CD8-positive, alpha-beta memory T cell (primary cell): ENCODE measurements at regions not wholly inside any gene's neighbourhood (a gene's known extent, or its start where the extent isn't known, plus 50 kb on each side); places are given as distances from the start of the nearest gene placed in this dataset.

Experiments used
- CTCF ChIA-PET: fragments of 350-600 bp; sonication (Branson Sonifier 250); formaldehyde crosslinking; loops from one replicate; lab custom pipeline; 2021; ENCODE audit warnings: antibody characterized with exemption; lab: Charles Lee
- POLR2A ChIA-PET: fragments of 350-600 bp; sonication (Branson Sonifier 250); formaldehyde crosslinking; loops from one replicate; lab custom pipeline; 2021; ENCODE audit warnings: antibody characterized with exemption; lab: Charles Lee
- DNase-seq, 5 donors: peaks; one replicate each; pipeline versions ENCODE4 v3.0.0 to v3.0.0-alpha.2; 2020 to 2022; ENCODE audit warnings: mixed read lengths in 1 of 5
- H3K27ac ChIP-seq: one replicate; pipeline ENCODE4 v1.7.0; 2013; ENCODE audit warnings: low read depth, mild to moderate bottlenecking, low read length, moderate library complexity
- H3K27me3 ChIP-seq: 2 replicates; pipeline ENCODE4 v1.7.0; 2013; ENCODE audit warnings: low read length, mild to moderate bottlenecking; ENCODE audit not compliant: insufficient read depth, poor library complexity, severe bottlenecking
- H3K36me3 ChIP-seq: 2 replicates; pipeline ENCODE4 v1.7.0; 2013; ENCODE audit warnings: mild to moderate bottlenecking, low read length, moderate library complexity; ENCODE audit not compliant: insufficient read depth
- H3K4me1 ChIP-seq: 2 replicates; pipeline ENCODE4 v1.7.0; 2013; ENCODE audit warnings: mild to moderate bottlenecking, low read length, moderate library complexity; ENCODE audit not compliant: insufficient read depth
- H3K4me3 ChIP-seq: 2 replicates; pipeline ENCODE4 v1.7.0; 2013; ENCODE audit warnings: mild to moderate bottlenecking, low read length
- H3K9me3 ChIP-seq: 2 replicates; pipeline ENCODE4 v1.7.0; 2013; ENCODE audit warnings: mild to moderate bottlenecking, low read length
- H3K27ac Mint-ChIP-seq, 8 donors: one replicate each; pipeline ENCODE4 v1.8.0; 2020 to 2021; ENCODE audit warnings: mixed read lengths in 8 of 8, mild to moderate bottlenecking in 6 of 8, inconsistent platforms in 3 of 8, moderate library complexity in 3 of 8
- H3K27me3 Mint-ChIP-seq, 2 donors: one replicate each; pipeline ENCODE4 v1.8.0; 2020 to 2021; ENCODE audit warnings: mixed read lengths in 2 of 2, mild to moderate bottlenecking in 1 of 2, moderate library complexity in 1 of 2
- H3K36me3 Mint-ChIP-seq, 3 donors: one replicate each; pipeline ENCODE4 v1.8.0; 2020 to 2021; ENCODE audit warnings: mixed read lengths in 3 of 3, inconsistent platforms in 1 of 3, mild to moderate bottlenecking in 1 of 3
- H3K4me1 Mint-ChIP-seq, 3 donors: one replicate each; pipeline ENCODE4 v1.8.0; 2020 to 2021; ENCODE audit warnings: mixed read lengths in 3 of 3, inconsistent platforms in 1 of 3, mild to moderate bottlenecking in 1 of 3
- H3K4me3 Mint-ChIP-seq, 7 donors: one replicate each; pipeline ENCODE4 v1.8.0; 2020 to 2021; ENCODE audit warnings: mixed read lengths in 7 of 7, mild to moderate bottlenecking in 6 of 7, moderate library complexity in 4 of 7, inconsistent platforms in 2 of 7
- H3K9me3 Mint-ChIP-seq, 5 donors: one replicate each; pipeline ENCODE4 v1.8.0; 2020 to 2022; ENCODE audit warnings: mixed read lengths in 5 of 5, mild to moderate bottlenecking in 3 of 5, moderate library complexity in 2 of 5, inconsistent platforms in 1 of 5

DNA sequence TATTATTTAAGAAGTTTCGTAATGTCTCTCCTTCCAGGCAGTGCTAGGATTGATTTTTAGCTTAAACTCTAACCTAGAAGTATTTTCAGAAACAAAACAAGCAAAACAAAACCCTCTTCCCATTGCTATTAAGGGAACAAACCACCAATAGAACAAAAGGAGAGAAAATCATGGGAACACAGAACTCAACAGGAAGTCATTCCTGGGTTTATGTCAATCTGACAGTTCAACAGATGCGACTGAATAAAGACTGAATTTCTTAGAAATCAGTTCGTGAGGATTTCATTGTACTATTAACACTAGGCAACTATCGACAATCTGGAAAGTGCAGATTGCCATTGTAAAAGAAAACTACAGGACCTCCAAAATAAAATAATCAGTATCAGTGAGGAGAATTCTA, 229.1 kb upstream of the SMIM31 start:
- Mint-ChIP-seq H3K27me3 (no peaks in the 10 kb centered on the region), H3K36me3 (no peaks in the 10 kb centered on the region), H3K27ac (no peak overlapping the region), H3K4me3 (no peak overlapping the region), H3K9me3 (peaks cover 0 to 4% (median 2%) of the 10 kb centered on the region in 5 donors), H3K4me1 (no peaks in the 10 kb centered on the region)
- Histone ChIP-seq H3K27ac (no peak overlapping the region), H3K9me3 (no peaks in the 10 kb centered on the region), H3K4me3 (no peak overlapping the region), H3K27me3 (no peaks in the 10 kb centered on the region), H3K4me1 (no peaks in the 10 kb centered on the region), H3K36me3 (no peaks in the 10 kb centered on the region)
- ChIA-PET POLR2A (no interaction called here), CTCF (no interaction called here)
- DNase-seq = no peak

DNA sequence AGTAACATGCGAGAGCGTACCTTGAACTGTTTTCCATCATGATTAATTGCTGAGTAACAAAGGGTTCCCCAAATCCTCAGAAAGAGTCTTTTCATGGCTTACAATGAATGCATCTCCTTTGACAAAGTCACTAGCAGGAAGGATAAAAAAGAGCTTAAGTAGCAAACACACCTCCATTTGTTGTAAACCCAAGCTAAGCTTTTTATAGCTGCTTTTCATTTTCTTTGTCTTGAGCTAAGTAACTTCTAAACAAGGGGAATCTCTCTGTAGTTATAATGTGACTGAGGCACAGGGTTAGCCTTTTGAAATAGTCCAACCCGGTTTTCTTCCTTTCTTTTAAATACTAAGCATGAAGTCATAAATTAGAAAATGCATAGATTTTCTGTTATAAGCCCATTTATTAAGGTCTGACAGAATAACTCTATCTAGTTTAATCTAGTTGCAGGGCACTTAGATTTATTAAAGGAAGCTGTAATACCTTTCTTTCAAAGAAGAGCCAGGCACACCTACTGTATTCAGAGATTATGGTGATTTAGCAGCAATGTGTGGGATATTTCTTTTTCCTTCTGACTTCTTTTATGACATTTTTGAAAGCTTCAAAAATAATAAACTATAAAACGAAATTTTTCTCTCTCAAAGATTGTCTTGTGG, 226.9 kb upstream of the SMIM31 start:
- no peaks in the 10 kb centered on the region for H3K9me3 ChIP-seq
- no peak overlapping the region for H3K27ac ChIP-seq
- no peak for DNase-seq
- peaks cover 0 to 11% (median 2%) of the 10 kb centered on the region in 5 donors for H3K9me3 Mint-ChIP-seq
- no peaks in the 10 kb centered on the region for H3K36me3 ChIP-seq
- no peak overlapping the region for H3K4me3 ChIP-seq
- H3K27ac Mint-ChIP-seq = no peak overlapping the region
- H3K4me1 Mint-ChIP-seq = no peaks in the 10 kb centered on the region
- no peaks in the 10 kb centered on the region for H3K36me3 Mint-ChIP-seq
- no peak overlapping the region for H3K4me3 Mint-ChIP-seq
- no peaks in the 10 kb centered on the region for H3K27me3 ChIP-seq
- CTCF ChIA-PET = no interaction called here
- H3K27me3 Mint-ChIP-seq = no peaks in the 10 kb centered on the region
- H3K4me1 ChIP-seq = no peaks in the 10 kb centered on the region
- POLR2A ChIA-PET = no interaction called here

DNA sequence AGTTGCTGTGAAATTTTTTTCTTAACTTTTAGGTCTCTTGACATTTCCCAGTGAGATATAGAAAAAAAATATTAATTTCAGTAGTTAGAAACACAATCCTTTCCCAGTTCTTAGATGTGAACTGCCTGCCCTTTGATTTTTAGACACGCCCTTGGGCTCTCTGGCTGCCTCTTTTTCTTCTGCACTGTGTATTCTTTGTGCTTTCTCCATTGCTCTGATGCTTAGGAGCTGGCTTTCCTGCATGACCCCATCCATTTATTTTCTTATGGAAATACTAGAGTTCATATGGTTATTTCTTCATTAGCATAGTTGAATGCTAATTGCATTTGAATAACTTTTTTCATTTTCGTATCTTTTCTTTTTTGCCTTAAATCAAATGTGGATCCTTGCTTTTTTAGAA, 224.9 kb upstream of the SMIM31 start:
- Histone ChIP-seq H3K4me1 (no peaks in the 10 kb centered on the region), H3K9me3 (no peaks in the 10 kb centered on the region), H3K27ac (no peak overlapping the region), H3K4me3 (no peak overlapping the region), H3K27me3 (no peaks in the 10 kb centered on the region), H3K36me3 (no peaks in the 10 kb centered on the region)
- no peak for DNase-seq
- ChIA-PET CTCF (no interaction called here), POLR2A (no interaction called here)
- Mint-ChIP-seq H3K9me3 (peaks cover 0 to 11% (median 2%) of the 10 kb centered on the region in 5 donors), H3K27ac (no peak overlapping the region), H3K36me3 (no peaks in the 10 kb centered on the region), H3K27me3 (no peaks in the 10 kb centered on the region), H3K4me3 (no peak overlapping the region), H3K4me1 (no peaks in the 10 kb centered on the region)

DNA sequence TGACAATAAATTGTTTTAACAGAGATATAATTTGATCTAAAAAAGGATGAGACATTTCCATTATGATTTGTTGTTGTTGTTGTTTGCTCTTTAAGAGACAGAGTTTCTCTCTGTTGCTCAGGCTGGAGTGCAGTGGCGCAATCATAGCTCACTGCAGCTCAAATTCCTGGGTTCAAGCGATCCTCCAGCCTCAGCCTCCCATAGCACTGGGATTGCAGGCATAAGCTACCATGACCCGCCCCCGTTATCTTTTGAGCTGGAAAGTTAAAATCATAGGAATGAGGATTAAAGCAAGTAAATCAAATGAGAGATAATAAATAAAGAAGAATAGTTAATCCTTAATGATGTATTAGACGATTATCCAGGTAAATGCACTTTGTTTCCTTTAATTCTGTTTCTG, 224.4 kb upstream of the SMIM31 start:
- H3K27me3 ChIP-seq = no peaks in the 10 kb centered on the region
- Mint-ChIP-seq H3K36me3 (no peaks in the 10 kb centered on the region), H3K4me1 (no peaks in the 10 kb centered on the region), H3K27ac (no peak overlapping the region), H3K27me3 (no peaks in the 10 kb centered on the region), H3K4me3 (no peak overlapping the region), H3K9me3 (peaks cover 0 to 8% (median 2%) of the 10 kb centered on the region in 5 donors)
- H3K9me3 ChIP-seq = no peaks in the 10 kb centered on the region
- ChIA-PET CTCF (no interaction called here), POLR2A (no interaction called here)
- H3K4me3 ChIP-seq = no peak overlapping the region
- no peak for DNase-seq
- no peaks in the 10 kb centered on the region for H3K36me3 ChIP-seq
- H3K4me1 ChIP-seq = no peaks in the 10 kb centered on the region
- no peak overlapping the region for H3K27ac ChIP-seq

DNA sequence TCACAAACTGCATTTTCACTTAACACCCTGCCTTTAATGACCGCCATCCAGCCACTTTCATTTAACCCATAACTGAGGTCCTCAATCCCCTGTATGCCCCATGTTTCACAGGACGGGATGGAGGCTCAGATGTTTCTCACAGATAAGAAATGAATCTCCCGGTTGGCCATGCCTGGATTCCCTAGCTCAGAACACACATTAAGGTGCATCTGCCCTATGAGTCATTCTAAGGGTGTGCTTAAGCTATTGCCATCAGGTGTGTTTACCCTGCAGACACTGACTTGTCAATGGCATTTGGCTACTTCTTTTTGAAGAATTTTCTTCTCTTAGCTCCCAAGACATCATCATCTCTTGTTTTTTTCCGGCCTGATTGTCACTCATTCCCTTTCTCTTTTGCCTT, 222.6 kb upstream of the SMIM31 start:
- Histone ChIP-seq H3K9me3 (no peaks in the 10 kb centered on the region), H3K4me1 (no peaks in the 10 kb centered on the region), H3K27ac (no peak overlapping the region), H3K36me3 (no peaks in the 10 kb centered on the region), H3K4me3 (no peak overlapping the region), H3K27me3 (no peaks in the 10 kb centered on the region)
- peaks cover 2 to 8% (median 4%) of the 10 kb centered on the region in 5 donors for H3K9me3 Mint-ChIP-seq
- H3K27ac Mint-ChIP-seq = peak overlapping the region in 1 of 8 donors; percentile 52
- CTCF ChIA-PET = no interaction called here
- no peak for DNase-seq
- H3K4me3 Mint-ChIP-seq = no peak overlapping the region
- no peaks in the 10 kb centered on the region for H3K27me3 Mint-ChIP-seq
- POLR2A ChIA-PET = no interaction called here
- no peaks in the 10 kb centered on the region for H3K36me3 Mint-ChIP-seq
- H3K4me1 Mint-ChIP-seq = no peaks in the 10 kb centered on the region

DNA sequence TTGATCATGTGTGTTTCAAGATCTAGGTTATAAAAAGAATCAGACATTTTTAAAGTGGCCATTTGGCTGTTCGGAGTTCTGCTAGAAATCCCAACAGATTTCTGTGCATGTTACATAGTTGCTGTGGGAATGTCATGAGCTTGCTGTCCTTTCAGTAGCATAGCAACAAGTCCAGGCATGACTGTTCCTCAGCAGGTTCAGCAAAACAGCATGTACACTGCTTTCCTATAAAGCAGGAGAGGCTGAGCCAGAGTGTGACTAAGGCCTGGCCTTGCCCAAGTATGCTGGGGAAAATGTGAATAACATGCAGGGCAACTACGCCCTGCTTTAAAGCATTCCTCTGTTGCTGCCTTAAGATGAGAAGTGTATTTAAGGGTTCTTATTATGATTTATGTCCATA, 217.1 kb upstream of the SMIM31 start:
- Mint-ChIP-seq H3K27me3 (no peaks in the 10 kb centered on the region), H3K36me3 (no peaks in the 10 kb centered on the region), H3K9me3 (peaks cover 4 to 18% (median 7%) of the 10 kb centered on the region in 5 donors), H3K4me3 (no peak overlapping the region), H3K27ac (no peak overlapping the region), H3K4me1 (no peaks in the 10 kb centered on the region)
- H3K4me3 ChIP-seq = no peak overlapping the region
- CTCF ChIA-PET = no interaction called here
- H3K36me3 ChIP-seq = no peaks in the 10 kb centered on the region
- H3K9me3 ChIP-seq = peaks cover 5% of the 10 kb centered on the region
- no peaks in the 10 kb centered on the region for H3K27me3 ChIP-seq
- no peak for DNase-seq
- H3K4me1 ChIP-seq = no peaks in the 10 kb centered on the region
- POLR2A ChIA-PET = no interaction called here
- H3K27ac ChIP-seq = no peak overlapping the region

DNA sequence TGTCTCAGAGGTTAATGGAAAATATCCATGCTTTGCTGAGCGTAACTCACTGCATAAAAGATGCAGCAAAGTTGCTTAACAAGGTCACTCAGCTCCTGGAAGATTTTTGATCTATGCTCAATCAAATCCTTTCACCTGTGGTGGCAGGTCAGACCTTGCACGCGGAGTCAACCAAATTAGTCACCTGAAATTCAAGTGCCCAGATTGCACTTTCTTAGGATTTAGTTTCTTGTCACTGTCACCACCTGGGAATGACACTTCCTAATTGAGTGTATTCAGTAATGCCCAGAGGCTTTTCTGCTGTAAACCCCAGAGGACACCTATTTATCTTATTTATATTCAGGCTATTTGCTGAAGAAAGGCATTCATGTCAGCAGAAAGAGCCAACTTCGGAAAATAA, 215.8 kb upstream of the SMIM31 start:
- Mint-ChIP-seq H3K9me3 (peaks cover 4 to 19% (median 12%) of the 10 kb centered on the region in 5 donors), H3K4me1 (no peaks in the 10 kb centered on the region), H3K27ac (no peak overlapping the region), H3K4me3 (no peak overlapping the region), H3K36me3 (no peaks in the 10 kb centered on the region), H3K27me3 (no peaks in the 10 kb centered on the region)
- ChIA-PET POLR2A (no interaction called here), CTCF (no interaction called here)
- Histone ChIP-seq H3K27me3 (no peaks in the 10 kb centered on the region), H3K9me3 (peaks cover 5% of the 10 kb centered on the region), H3K27ac (no peak overlapping the region), H3K36me3 (no peaks in the 10 kb centered on the region), H3K4me1 (no peaks in the 10 kb centered on the region), H3K4me3 (no peak overlapping the region)
- DNase-seq = no peak

DNA sequence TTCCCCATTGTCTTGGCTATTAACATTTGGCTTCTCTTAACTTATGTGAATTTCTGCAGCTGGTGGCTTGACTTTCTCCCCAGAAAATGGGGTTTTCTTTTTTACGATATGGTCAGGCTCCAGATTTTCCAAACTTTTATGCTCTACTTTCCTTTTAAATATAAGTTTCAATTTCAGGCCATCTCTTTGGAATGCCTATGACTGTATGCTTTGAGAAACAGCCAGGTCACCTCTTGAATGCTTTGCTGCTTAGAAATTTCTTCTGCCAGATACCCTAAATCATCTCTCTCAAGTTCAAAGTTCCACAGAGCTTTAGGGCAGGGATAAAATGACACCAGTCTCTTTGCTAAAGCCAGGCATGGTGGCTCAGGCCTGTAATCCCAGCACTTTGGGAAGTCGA, 212.9 kb upstream of the SMIM31 start:
- Mint-ChIP-seq H3K4me3 (no peak overlapping the region), H3K9me3 (peaks cover 6 to 24% (median 10%) of the 10 kb centered on the region in 5 donors), H3K27me3 (no peaks in the 10 kb centered on the region), H3K36me3 (no peaks in the 10 kb centered on the region), H3K27ac (no peak overlapping the region), H3K4me1 (no peaks in the 10 kb centered on the region)
- no peak for DNase-seq
- no peaks in the 10 kb centered on the region for H3K27me3 ChIP-seq
- ChIA-PET POLR2A (no interaction called here), CTCF (no interaction called here)
- no peaks in the 10 kb centered on the region for H3K36me3 ChIP-seq
- peaks cover 5% of the 10 kb centered on the region for H3K9me3 ChIP-seq
- no peak overlapping the region for H3K4me3 ChIP-seq
- H3K4me1 ChIP-seq = no peaks in the 10 kb centered on the region
- H3K27ac ChIP-seq = no peak overlapping the region
